ENCODE measurements at regions not wholly inside any gene's neighbourhood (a gene's known extent, or its start where the extent isn't known, plus 50 kb on each side); places are given as distances from the start of the nearest gene placed in this dataset.

DNA sequence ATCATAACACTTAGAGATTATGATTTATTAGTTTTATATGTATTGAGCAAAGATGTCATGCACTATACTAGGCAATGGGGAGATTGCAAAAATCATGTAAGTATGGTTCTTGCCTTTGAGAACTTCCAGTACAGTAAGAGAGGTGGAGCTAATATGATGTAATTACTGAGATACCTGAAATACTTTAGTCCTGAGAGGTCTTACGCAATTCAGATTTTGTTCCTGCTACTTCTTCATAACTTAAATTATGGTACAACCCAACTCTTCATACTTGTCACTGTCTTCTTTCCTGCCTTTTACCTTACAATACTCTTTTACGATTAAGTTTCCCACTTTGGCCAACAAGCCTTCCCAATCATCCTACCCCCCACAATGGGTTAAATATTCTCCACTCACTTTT is 564.2 kb upstream of the PITX2 start:
- intact Hi-C loops (cut with DNase I) = no loop called here
- H3K27ac ChIP-seq = no peak overlapping the region
- no peaks in the 10 kb centered on the region for H3K4me1 ChIP-seq (replicated peaks)
- TF ChIP-seq, protein P1, sequence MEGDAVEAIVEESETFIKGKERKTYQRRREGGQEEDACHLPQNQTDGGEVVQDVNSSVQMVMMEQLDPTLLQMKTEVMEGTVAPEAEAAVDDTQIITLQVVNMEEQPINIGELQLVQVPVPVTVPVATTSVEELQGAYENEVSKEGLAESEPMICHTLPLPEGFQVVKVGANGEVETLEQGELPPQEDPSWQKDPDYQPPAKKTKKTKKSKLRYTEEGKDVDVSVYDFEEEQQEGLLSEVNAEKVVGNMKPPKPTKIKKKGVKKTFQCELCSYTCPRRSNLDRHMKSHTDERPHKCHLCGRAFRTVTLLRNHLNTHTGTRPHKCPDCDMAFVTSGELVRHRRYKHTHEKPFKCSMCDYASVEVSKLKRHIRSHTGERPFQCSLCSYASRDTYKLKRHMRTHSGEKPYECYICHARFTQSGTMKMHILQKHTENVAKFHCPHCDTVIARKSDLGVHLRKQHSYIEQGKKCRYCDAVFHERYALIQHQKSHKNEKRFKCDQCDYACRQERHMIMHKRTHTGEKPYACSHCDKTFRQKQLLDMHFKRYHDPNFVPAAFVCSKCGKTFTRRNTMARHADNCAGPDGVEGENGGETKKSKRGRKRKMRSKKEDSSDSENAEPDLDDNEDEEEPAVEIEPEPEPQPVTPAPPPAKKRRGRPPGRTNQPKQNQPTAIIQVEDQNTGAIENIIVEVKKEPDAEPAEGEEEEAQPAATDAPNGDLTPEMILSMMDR (IDR thresholded peaks at IDR 0.05) = no peak
- TF ChIP-seq POLR2AphosphoS5 (IDR thresholded peaks at IDR 0.05) = no peak
- no peak for TF ChIP-seq POLR2A (IDR thresholded peaks at IDR 0.05)
- H3K9me3 ChIP-seq = no peaks in the 10 kb centered on the region
- no peaks in the 10 kb centered on the region for H3K36me3 ChIP-seq
- no peak for DNase-seq (ENCODE audit: low spot score)
- no peaks in the 10 kb centered on the region for H3K27me3 ChIP-seq (replicated peaks; ENCODE audit: insufficient read depth)
- H3K4me3 ChIP-seq = no peak overlapping the region
- WGBS = 96% methylated on average over 2 of the region's 2 CpGs

DNA sequence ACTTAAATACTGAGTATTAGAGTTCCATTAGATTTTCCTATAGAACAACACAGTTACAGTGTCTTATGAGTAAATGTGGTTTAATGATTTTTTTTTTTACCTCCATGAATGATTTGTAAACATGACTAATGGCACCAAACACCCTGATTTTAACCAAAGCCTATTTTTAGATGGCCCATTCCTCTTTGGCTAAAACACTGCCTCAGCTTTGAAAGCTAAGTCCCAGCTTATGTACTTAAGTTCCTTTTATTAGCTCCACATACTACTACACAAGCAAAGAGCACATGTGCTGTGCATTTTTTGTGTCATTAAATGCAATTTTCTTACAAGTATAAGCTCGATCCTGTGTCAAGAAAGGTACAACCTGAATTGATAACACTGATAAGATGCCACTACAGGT is 575.6 kb upstream of the PITX2 start:
- no peaks in the 10 kb centered on the region for H3K36me3 ChIP-seq
- H3K27ac ChIP-seq = no peak overlapping the region
- TF ChIP-seq, protein P1 (IDR thresholded peaks at IDR 0.05) = no peak
- TF ChIP-seq POLR2AphosphoS5 (IDR thresholded peaks at IDR 0.05) (no peak), POLR2A (IDR thresholded peaks at IDR 0.05) (no peak)
- H3K27me3 ChIP-seq (replicated peaks; ENCODE audit: insufficient read depth) = no peaks in the 10 kb centered on the region
- no peak for DNase-seq (ENCODE audit: low spot score)
- H3K4me1 ChIP-seq (replicated peaks) = no peaks in the 10 kb centered on the region
- intact Hi-C loops (cut with DNase I) = no loop called here
- H3K9me3 ChIP-seq = no peaks in the 10 kb centered on the region
- no peak overlapping the region for H3K4me3 ChIP-seq
- WGBS = 31% methylated on average over 1 of the region's 1 CpG

DNA sequence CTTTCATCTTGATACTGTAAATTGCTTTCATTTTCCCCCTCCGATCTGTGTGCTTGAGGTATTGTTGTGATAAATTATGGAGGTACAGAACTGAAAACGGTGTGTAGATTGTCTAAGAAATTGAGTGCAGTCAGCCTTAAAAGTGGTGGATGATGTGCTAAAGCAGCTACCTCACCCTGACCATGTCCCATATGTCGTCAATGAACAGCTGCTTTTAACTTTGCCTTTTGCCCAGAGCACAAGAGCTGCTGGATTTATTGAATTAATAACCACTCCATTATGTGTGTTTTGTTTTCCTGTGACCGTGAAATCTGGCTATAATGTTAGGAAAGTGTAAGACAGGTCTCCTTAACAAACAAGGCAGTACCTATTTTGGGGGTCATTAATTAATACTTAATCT is 581.9 kb upstream of the PITX2 start:
- Histone ChIP-seq H3K36me3 (no peaks in the 10 kb centered on the region), H3K27me3 (replicated peaks; ENCODE audit: insufficient read depth) (no peaks in the 10 kb centered on the region), H3K9me3 (no peaks in the 10 kb centered on the region), H3K4me1 (replicated peaks) (no peaks in the 10 kb centered on the region), H3K27ac (no peak overlapping the region), H3K4me3 (no peak overlapping the region)
- DNase-seq (ENCODE audit: low spot score) = no peak
- TF ChIP-seq POLR2A (IDR thresholded peaks at IDR 0.05) (no peak), POLR2AphosphoS5 (IDR thresholded peaks at IDR 0.05) (no peak)
- TF ChIP-seq, protein P1 (IDR thresholded peaks at IDR 0.05) = no peak
- intact Hi-C loops (cut with DNase I) = no loop called here
- 73% methylated on average over 4 of the region's 4 CpGs for WGBS

DNA sequence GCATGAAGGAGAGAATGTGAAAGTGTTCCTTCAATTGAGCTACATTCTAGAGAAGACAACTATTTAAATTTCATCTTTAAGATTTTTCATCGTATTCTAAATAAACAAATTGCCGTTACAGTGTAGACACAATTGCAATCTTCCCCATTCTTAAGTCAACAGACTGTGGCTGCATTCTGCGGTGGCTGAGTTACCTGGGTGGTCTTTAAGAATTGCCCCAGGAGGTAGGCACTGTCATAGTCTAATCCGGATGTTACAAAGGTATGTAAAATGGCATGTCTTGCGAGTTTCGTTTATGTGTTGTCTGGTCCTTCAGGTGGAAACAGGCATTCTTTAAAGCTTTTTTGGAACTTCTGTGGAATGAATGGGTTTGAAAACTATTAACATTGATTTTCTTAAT is 586.1 kb upstream of the PITX2 start:
- TF ChIP-seq, protein P1 (IDR thresholded peaks at IDR 0.05) = no peak
- TF ChIP-seq POLR2AphosphoS5 (IDR thresholded peaks at IDR 0.05) (no peak), POLR2A (IDR thresholded peaks at IDR 0.05) (no peak)
- no peaks in the 10 kb centered on the region for H3K27me3 ChIP-seq (replicated peaks; ENCODE audit: insufficient read depth)
- H3K27ac ChIP-seq = no peak overlapping the region
- no peaks in the 10 kb centered on the region for H3K36me3 ChIP-seq
- intact Hi-C loops (cut with DNase I) = no loop called here
- no peak for DNase-seq (ENCODE audit: low spot score)
- no peaks in the 10 kb centered on the region for H3K4me1 ChIP-seq (replicated peaks)
- no peak overlapping the region for H3K4me3 ChIP-seq
- no peaks in the 10 kb centered on the region for H3K9me3 ChIP-seq
- WGBS = 73% methylated on average over 6 of the region's 6 CpGs

DNA sequence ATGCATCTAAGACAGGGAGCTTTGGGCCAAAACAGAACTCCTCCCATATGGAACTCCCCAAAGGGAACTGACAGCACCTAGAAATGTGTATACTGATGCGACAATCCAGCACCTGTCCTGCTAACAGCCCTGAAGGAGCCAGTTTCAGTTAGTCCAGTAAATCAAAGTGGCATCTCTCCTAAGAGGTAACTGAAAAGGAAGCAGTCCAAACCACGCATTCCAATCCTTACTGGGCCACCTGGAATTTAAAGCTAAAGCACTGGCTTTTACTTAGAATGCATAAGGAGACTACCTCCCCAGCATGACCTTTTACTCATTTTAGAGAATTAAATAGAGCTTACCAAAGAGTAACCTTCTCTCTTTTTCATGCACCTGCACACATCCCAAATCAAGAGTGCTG is 586.8 kb upstream of the PITX2 start:
- DNase-seq (ENCODE audit: low spot score) = no peak
- no peaks in the 10 kb centered on the region for H3K4me1 ChIP-seq (replicated peaks)
- H3K36me3 ChIP-seq = no peaks in the 10 kb centered on the region
- intact Hi-C loops (cut with DNase I) = no loop called here
- no peak overlapping the region for H3K27ac ChIP-seq
- WGBS = 48% methylated on average over 2 of the region's 2 CpGs
- no peak overlapping the region for H3K4me3 ChIP-seq
- H3K9me3 ChIP-seq = no peaks in the 10 kb centered on the region
- H3K27me3 ChIP-seq (replicated peaks; ENCODE audit: insufficient read depth) = no peaks in the 10 kb centered on the region
- TF ChIP-seq POLR2A (IDR thresholded peaks at IDR 0.05) = no peak
- TF ChIP-seq, protein P1 (IDR thresholded peaks at IDR 0.05) = no peak
- no peak for TF ChIP-seq POLR2AphosphoS5 (IDR thresholded peaks at IDR 0.05)
